ENCODE measurements at regions not wholly inside any gene's neighbourhood (a gene's known extent, or its start where the extent isn't known, plus 50 kb on each side); places are given as distances from the start of the nearest gene placed in this dataset.

DNA sequence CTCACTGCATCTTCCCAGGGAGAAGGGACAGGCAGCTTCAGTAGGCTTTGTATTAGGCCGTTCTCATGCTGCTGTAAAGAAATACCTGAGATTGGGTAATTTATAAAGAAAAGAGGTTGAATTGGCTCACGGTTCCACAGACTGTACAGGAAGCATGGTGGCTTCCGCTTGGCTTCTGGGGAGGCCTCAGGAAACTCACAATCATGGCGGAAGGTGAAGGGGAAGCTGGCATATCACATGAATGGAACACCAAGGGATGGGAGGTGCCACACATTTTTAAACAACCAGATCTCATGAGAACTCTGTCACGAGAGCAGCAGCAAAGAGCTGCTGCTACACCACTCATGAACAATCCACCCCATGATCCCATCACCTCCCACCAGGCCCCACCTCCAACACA is 182.2 kb upstream of the SFSWAP start:
- TF ChIP-seq POLR2AphosphoS5 (IDR thresholded peaks at IDR 0.05; ENCODE audit: low read depth, low read length) = no peak
- TF ChIP-seq TAF1 (IDR thresholded peaks at IDR 0.05; ENCODE audit: borderline replicate concordance, insufficient read depth, low read length) = no peak
- TF ChIP-seq, protein P1, sequence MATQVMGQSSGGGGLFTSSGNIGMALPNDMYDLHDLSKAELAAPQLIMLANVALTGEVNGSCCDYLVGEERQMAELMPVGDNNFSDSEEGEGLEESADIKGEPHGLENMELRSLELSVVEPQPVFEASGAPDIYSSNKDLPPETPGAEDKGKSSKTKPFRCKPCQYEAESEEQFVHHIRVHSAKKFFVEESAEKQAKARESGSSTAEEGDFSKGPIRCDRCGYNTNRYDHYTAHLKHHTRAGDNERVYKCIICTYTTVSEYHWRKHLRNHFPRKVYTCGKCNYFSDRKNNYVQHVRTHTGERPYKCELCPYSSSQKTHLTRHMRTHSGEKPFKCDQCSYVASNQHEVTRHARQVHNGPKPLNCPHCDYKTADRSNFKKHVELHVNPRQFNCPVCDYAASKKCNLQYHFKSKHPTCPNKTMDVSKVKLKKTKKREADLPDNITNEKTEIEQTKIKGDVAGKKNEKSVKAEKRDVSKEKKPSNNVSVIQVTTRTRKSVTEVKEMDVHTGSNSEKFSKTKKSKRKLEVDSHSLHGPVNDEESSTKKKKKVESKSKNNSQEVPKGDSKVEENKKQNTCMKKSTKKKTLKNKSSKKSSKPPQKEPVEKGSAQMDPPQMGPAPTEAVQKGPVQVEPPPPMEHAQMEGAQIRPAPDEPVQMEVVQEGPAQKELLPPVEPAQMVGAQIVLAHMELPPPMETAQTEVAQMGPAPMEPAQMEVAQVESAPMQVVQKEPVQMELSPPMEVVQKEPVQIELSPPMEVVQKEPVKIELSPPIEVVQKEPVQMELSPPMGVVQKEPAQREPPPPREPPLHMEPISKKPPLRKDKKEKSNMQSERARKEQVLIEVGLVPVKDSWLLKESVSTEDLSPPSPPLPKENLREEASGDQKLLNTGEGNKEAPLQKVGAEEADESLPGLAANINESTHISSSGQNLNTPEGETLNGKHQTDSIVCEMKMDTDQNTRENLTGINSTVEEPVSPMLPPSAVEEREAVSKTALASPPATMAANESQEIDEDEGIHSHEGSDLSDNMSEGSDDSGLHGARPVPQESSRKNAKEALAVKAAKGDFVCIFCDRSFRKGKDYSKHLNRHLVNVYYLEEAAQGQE (IDR thresholded peaks at IDR 0.05; ENCODE audit: insufficient read depth in 1 of 2, low read depth in 2 of 2, low read length in 2 of 2) = no peak
- no peak for TF ChIP-seq FOXP2 (optimal IDR thresholded peaks at IDR 0.05; ENCODE audit: borderline replicate concordance, extremely low read depth, extremely low read length, insufficient read depth)
- TF ChIP-seq SIN3A (IDR thresholded peaks at IDR 0.05; ENCODE audit: borderline replicate concordance, insufficient read depth, low read length) = no peak

DNA sequence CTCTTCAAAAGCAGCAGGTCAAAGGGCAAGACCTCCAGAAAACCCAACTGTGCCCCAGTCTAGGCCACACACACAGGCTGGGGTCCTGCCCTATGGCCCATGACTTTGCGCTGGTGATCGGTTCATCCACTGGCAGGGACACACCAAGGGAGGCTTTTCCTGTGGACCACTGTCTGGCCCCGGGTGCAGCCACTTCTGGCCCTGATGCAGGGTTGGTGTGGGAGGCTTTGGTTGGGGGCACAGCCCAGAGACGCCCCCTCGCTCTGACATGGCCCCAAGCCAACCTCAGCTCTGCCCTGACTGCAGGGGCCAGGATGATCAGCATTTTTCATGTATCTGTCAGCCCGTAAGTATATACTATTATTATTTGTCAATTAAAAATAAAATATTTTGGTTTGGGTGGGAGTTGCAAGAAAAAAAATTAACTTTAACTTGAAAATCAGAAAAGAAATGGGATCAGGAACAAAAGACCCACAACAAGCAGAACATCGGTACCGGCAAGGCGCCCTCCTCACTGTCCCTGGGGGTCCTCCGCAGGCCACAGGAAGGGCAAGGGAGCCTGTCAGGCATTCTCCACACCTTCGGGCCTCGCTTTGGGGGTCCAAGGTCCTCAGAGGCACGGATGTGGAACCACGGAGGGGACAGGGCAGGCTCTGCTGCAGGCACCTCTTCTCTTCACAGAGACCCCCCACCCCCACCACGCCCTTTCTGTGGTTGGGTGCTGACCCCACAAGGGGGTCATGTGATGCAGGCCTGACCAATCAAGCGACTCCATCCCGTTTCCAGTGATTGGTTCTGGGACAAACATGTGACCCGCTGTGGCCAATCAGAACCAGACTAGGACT is 181.5 kb upstream of the SFSWAP start:
- TF ChIP-seq FOXP2 (optimal IDR thresholded peaks at IDR 0.05; ENCODE audit: borderline replicate concordance, extremely low read depth, extremely low read length, insufficient read depth) (no peak), POLR2AphosphoS5 (IDR thresholded peaks at IDR 0.05; ENCODE audit: low read depth, low read length) (no peak), SIN3A (IDR thresholded peaks at IDR 0.05; ENCODE audit: borderline replicate concordance, insufficient read depth, low read length) (no peak), TAF1 (IDR thresholded peaks at IDR 0.05; ENCODE audit: borderline replicate concordance, insufficient read depth, low read length) (no peak)
- TF ChIP-seq, protein P1 (IDR thresholded peaks at IDR 0.05; ENCODE audit: insufficient read depth in 1 of 2, low read depth in 2 of 2, low read length in 2 of 2) = no peak

DNA sequence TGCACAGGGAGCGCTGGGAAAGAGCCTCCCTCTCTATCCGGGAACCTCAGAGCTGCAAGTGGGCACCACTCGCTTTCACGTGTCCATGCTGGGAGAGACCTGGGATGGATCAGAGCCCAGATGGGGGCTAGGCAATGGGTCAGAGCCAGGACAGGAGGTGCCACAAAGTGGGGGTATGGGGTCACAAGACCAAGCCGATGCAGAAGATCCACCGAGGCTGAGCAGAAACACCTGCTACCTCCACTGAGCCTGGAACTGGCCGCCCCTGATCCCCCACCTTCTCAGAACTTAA is 180.9 kb upstream of the SFSWAP start:
- TF ChIP-seq TAF1 (IDR thresholded peaks at IDR 0.05; ENCODE audit: borderline replicate concordance, insufficient read depth, low read length) (no peak), POLR2AphosphoS5 (IDR thresholded peaks at IDR 0.05; ENCODE audit: low read depth, low read length) (no peak)

DNA sequence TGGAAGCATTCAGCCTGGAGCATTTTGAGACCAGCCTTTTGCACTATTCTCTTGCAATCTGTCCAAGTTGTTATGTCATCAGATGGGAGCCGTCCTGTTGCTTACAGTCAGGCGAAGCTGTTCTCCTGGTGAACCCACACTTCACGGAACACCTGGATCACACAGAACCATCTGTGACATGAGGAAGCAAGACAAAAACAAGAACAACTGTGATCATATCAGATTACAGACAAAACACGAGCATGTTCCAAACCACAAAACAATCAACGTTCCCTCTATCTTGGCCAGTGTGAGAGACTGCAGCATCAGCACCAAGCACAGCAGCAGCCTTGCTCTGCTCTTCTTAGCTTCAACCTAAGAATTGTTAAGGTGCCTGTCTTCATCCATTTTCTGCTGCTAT is 180.5 kb upstream of the SFSWAP start:
- no peak for TF ChIP-seq FOXP2 (optimal IDR thresholded peaks at IDR 0.05; ENCODE audit: borderline replicate concordance, extremely low read depth, extremely low read length, insufficient read depth)
- TF ChIP-seq, protein P1 (IDR thresholded peaks at IDR 0.05; ENCODE audit: insufficient read depth in 1 of 2, low read depth in 2 of 2, low read length in 2 of 2) = no peak
- TF ChIP-seq SIN3A (IDR thresholded peaks at IDR 0.05; ENCODE audit: borderline replicate concordance, insufficient read depth, low read length) = no peak
- TF ChIP-seq TAF1 (IDR thresholded peaks at IDR 0.05; ENCODE audit: borderline replicate concordance, insufficient read depth, low read length) = no peak
- no peak for TF ChIP-seq POLR2AphosphoS5 (IDR thresholded peaks at IDR 0.05; ENCODE audit: low read depth, low read length)

DNA sequence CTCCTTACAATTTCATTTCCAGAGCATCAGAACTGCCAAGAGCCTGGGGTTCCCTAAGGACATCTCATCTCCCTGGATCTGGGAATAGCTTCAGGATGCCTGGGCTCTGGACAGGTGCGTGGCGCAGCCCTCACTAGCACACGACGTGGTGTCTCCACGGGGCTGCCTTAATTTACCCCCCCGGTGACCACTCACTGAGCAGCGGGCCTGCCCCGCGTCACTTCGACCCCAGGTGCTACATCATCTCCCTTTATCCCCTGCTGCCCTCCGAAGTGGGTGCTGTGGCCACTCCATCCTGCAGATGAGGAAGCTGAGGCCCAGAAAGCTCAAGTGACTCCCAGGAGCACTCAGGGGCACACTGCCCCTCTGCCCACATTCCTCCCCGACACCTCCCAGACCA is 177.8 kb upstream of the SFSWAP start:
- TF ChIP-seq, protein P1 (IDR thresholded peaks at IDR 0.05; ENCODE audit: insufficient read depth in 1 of 2, low read depth in 2 of 2, low read length in 2 of 2) = no peak
- TF ChIP-seq SIN3A (IDR thresholded peaks at IDR 0.05; ENCODE audit: borderline replicate concordance, insufficient read depth, low read length) = no peak
- no peak for TF ChIP-seq POLR2AphosphoS5 (IDR thresholded peaks at IDR 0.05; ENCODE audit: low read depth, low read length)
- TF ChIP-seq FOXP2 (optimal IDR thresholded peaks at IDR 0.05; ENCODE audit: borderline replicate concordance, extremely low read depth, extremely low read length, insufficient read depth) = no peak
- no peak for TF ChIP-seq TAF1 (IDR thresholded peaks at IDR 0.05; ENCODE audit: borderline replicate concordance, insufficient read depth, low read length)

All from PFSK-1 (cell line).